GM21825 (cell line): ENCODE measurements at regions not wholly inside any gene's neighbourhood (a gene's known extent, or its start where the extent isn't known, plus 50 kb on each side); places are given as distances from the start of the nearest gene placed in this dataset.

Experiments used
- ATAC-seq: cut with Tn5 transposase; IDR thresholded peaks from one replicate; pipeline ENCODE4 v1.9.1; 2021; ENCODE audit warnings: mild to moderate bottlenecking, moderate library complexity; ENCODE audit not compliant: unreplicated experiment

DNA sequence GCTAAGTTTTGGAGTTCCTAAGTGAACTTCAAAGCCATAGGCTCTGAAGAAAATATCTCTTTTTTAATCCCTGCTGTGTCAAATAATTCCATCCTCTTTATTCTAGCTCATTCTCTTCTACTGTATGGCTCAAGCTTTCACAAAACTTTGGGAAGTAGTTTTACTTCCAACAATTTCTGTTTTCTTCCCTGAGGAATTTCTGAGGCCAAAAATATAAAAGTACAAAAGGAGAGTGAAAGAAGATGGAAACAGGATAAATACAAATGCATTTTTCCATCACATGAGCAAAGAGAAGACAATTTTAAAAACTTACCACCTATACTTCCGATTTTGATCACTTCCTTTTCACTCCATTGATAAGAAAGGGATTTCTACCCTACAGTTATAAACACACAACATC lies 585.7 kb upstream of the DAB2 start:
- no peak for ATAC-seq

DNA sequence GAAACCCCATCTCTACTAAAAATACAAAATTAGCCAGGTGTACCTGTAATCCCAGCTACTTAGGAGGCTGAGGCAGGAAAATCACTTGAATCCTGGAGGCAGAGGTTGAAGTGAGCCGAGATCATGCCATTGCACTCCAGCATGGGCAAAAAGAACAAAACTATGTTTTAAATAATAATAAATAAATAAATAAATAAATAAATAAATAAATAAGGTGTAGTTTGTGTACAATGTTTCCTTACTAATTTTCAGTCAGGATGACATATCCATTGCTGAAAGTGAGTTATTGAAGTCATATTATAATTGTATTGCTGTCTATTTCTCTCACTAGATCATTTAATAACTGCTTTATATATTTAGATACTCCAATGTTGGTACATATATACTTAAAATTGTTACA lies 581.5 kb upstream of the DAB2 start:
- ATAC-seq: no peak

DNA sequence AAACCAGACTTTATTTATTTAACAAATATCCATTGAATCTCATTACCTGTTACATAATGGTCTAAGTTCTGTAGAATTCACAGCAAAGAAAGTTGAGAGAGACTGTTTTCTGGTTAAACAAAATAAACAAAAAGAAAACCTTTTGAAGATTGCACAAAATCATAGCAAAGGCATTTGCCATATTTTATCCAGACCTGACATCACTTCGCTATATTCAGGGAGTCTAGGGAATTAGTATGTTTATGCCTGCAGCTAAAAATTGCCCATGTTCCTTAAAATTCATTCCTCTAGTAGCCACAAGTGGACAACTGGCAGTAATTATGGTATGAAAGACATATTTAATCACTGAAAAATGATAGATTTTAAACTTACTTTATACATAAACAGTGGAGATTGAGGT lies 577.0 kb upstream of the DAB2 start:
- no peak for ATAC-seq

GRCh38 chr5:39998518-39998917 lies 573.7 kb upstream of the DAB2 start:
- no peak for ATAC-seq

DNA sequence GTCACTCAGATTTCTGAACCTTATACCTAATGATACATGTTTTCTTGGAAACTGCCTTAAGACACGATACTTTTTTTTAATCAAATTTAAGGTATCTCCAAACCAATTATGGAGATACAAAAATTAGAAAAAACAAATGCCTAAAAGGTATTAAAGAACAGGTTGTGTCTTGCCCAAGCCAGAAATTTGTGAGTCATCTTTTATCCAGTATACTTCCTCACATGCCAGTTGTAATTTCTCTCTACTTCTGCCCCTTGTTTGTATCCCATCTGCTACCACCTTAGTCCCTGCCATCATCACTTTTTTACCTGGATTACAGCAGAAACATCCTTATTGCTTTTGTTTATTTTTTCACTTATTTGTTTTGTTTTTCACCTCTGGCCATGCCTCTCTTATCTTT lies 571.2 kb upstream of the DAB2 start:
- ATAC-seq: no peak

DNA sequence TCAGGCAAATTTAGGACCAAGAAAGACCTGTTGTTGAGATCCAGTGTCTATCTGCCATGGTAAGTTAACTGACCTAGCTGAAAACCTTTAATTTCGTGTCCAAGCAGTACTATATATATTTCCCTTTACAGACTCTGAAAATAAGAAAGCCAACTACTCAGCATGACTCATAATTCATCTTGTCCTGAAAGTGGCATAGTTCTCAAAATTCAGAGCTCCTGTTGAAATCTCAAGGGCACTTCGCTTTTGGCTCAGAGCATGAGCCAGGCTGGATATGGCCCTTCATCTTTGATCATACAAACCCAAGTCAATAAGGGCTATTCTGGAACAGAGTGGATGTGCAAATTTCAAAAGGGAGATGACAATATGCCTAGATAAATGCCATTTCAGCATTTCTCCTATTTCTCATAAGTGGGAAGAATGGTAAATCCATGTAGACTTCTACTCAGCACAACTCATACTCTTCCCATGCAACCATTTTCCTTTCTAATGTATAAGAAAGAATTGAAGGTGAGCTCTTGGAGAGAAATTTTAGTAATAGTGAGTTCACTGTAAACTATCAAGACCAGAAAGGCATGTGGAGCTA lies 567.9 kb upstream of the DAB2 start:
- no peak for ATAC-seq

- no peak for ATAC-seq
Measured at GRCh38 chr5:39986614-39987013, 561.8 kb upstream of the DAB2 start.

- ATAC-seq: no peak
Measured at GRCh38 chr5:39980056-39980455, 555.3 kb upstream of the DAB2 start.

DNA sequence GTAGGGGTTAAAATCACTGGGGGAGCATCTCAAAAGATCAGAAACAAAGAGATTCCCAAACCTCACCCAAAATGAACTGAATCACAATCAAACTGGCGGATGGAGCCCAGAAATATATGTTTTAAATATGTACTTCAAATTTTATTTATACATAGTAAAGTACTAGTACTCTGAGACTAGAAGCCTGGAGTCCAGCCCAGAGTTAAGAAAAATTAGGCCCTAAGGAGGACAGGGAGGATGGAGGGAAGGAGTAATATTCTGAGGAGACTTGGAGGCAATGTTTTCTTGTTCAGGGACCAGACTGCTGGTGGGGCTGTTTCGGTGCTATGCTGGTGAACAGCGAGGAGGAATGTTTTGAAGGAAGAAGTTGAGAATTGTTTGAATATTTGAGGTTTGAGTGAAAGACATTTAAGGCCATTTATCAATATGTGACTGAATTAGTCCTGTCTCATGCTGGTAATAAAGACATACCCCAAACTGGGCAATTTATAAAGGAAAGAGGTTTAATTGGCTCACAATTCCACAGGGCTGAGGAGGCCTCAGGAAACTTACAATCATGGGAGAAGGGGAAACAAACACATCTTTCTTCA lies 552.4 kb upstream of the DAB2 start:
- ATAC-seq: no peak

- ATAC-seq: no peak
Measured at GRCh38 chr5:39970117-39970798, 545.5 kb upstream of the DAB2 start.

- ATAC-seq: no peak
Measured at GRCh38 chr5:39968381-39968780, 543.6 kb upstream of the DAB2 start.

GRCh38 chr5:39955156-39955555 lies 530.4 kb upstream of the DAB2 start:
- ATAC-seq: no peak

DNA sequence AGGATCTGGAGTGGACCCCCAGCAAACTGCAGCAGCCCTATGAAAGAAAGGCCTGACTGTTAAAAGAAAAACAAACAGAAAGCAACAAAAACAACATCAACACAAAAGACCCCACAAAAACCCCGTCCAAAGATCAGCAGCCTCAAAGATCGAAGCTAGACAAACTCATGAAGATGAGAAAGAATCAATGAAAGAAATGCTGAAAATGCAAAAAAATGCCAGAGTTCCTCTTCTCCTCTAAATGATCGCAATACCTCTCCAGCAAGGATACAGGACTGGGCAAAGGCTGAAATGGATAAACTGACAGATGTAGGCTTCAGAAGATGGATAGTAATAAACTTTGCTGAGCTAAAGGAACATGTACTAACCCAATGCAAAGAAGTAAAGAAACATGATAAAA lies 526.3 kb upstream of the DAB2 start:
- no peak for ATAC-seq

DNA sequence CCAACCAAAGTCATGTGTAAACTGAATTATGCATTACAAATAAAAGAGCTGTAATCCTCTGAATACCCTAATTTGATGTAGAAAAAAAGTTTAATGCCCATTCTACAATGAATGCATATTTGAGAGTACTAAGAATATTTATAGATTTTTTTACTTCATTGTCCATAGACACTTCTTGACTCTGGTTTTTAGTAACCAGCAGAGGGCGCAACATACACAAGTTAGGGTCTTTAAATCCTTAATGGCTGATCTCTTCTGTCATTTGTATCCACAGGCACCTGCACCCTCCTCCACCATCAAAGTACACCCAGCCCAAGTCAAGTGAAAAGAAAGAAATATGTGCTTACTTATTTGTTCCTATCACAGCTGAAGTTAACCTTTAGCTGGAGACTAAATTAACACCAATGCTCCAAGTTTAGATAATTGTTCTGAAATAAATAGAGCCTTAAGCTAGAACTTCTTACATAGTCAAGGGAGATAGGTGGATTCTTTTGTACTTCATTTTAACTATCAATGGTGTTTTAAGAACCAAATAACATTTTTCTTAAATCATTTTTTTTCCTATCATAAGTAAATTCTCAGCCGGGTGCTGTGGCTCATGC lies 524.2 kb upstream of the DAB2 start:
- no peak for ATAC-seq

GRCh38 chr5:39948341-39948740 lies 523.6 kb upstream of the DAB2 start:
- ATAC-seq: no peak

DNA sequence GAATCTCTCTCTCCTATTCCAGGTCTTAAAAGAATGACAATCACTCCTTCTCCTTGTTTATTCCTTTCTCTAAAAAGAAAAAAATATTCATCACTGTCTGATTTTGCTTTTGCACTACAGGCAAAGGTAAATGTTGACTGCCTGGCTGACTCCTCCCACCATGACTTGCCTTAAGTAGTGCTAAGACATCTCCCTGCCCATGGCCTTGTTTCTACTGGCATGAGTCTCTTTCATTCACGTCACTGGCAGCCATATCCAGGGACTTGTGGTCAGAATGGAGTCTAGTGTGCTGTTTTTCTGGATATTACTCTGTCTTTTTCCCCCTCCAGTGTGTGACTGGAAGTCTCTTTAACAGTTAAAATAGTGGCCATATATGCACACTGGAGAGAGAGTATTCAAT lies 522.9 kb upstream of the DAB2 start:
- no peak for ATAC-seq

- no peak for ATAC-seq
Measured at GRCh38 chr5:39946356-39947045, 521.7 kb upstream of the DAB2 start.

- ATAC-seq: no peak
Measured at GRCh38 chr5:39945870-39946269, 521.1 kb upstream of the DAB2 start.

- ATAC-seq: no peak
Measured at GRCh38 chr5:39943811-39944210, 519.0 kb upstream of the DAB2 start.

GRCh38 chr5:39942606-39943005 lies 517.8 kb upstream of the DAB2 start:
- ATAC-seq: no peak

DNA sequence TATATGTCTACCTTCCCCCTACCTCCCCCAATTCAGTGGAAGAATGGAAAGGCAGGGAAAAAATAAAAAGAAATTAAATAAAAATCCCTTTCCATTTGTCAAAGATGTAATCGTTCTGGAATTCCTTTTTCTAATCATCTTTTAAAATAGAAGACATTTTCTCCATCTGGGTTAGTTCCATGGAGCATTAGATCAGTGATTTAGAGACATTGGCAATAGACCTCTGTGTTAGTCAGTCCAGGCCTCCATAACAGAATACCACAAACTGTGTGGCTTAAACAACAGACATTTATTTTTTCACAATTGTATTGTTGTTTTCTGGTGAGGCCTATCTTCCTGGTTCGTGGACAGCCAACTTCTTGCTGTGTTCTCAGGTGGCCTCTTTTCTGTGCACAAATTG lies 516.6 kb upstream of the DAB2 start:
- no peak for ATAC-seq

- no peak for ATAC-seq
Measured at GRCh38 chr5:39934830-39935229, 510.1 kb upstream of the DAB2 start.
